ENCODE measurements at regions not wholly inside any gene's neighbourhood (a gene's known extent, or its start where the extent isn't known, plus 50 kb on each side); places are given as distances from the start of the nearest gene placed in this dataset.

- TF ChIP-seq CTCF (IDR thresholded peaks at IDR 0.05; ENCODE audit: low read length) (no peak), EZH2 (IDR thresholded peaks at IDR 0.05; ENCODE audit: borderline replicate concordance, low read length) (no peak)
Measured at GRCh38 chr7:115183431-115184057, 261.6 kb downstream of the MDFIC start.

Measured in OCI-LY1 (cell line).